ENCODE measurements at regions not wholly inside any gene's neighbourhood (a gene's known extent, or its start where the extent isn't known, plus 50 kb on each side); places are given as distances from the start of the nearest gene placed in this dataset.

DNA sequence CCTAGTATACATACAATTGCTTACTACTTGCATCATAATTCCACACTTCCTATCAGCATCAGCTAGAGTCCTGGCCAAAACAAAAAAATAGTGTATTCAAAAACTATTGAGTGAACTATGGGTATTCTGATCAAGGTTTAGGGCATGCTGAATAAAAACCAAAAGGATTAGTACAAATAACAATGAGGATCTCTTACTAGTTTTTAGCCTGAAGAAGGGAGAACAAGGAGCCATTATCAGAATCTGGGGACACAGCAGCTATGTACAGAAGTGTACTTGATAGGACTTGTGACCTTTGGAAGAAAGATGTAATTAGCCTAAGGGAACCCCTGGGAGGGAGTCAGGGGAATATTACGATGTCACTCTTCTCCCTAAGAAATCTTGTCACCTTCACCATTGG is 832.2 kb downstream of the SQOR start:
- TF ChIP-seq MYC (IDR thresholded peaks at IDR 0.05; ENCODE audit: low read depth, low read length) (no peak), POLR2A (IDR thresholded peaks at IDR 0.05; ENCODE audit: extremely low read depth, insufficient read length) (no peak)
- TF ChIP-seq, protein P1, sequence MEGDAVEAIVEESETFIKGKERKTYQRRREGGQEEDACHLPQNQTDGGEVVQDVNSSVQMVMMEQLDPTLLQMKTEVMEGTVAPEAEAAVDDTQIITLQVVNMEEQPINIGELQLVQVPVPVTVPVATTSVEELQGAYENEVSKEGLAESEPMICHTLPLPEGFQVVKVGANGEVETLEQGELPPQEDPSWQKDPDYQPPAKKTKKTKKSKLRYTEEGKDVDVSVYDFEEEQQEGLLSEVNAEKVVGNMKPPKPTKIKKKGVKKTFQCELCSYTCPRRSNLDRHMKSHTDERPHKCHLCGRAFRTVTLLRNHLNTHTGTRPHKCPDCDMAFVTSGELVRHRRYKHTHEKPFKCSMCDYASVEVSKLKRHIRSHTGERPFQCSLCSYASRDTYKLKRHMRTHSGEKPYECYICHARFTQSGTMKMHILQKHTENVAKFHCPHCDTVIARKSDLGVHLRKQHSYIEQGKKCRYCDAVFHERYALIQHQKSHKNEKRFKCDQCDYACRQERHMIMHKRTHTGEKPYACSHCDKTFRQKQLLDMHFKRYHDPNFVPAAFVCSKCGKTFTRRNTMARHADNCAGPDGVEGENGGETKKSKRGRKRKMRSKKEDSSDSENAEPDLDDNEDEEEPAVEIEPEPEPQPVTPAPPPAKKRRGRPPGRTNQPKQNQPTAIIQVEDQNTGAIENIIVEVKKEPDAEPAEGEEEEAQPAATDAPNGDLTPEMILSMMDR (IDR thresholded peaks at IDR 0.05; ENCODE audit: low read depth, low read length): no peak
